ENCODE measurements at regions not wholly inside any gene's neighbourhood (a gene's known extent, or its start where the extent isn't known, plus 50 kb on each side); places are given as distances from the start of the nearest gene placed in this dataset.

GRCh38 chr10:77723376-77723775, 85.8 kb upstream of the KCNMA1 start:
- TF ChIP-seq CTCF (IDR thresholded peaks at IDR 0.05) (no peak), SMAD3 (CRISPR knock-in tag; IDR thresholded peaks at IDR 0.05; ENCODE audit: borderline replicate concordance) (no peak), FOXP1 (CRISPR knock-in tag; IDR thresholded peaks at IDR 0.05; ENCODE audit: borderline replicate concordance) (no peak), IRF2 (CRISPR knock-in tag; IDR thresholded peaks at IDR 0.05; ENCODE audit: borderline replicate concordance, low read depth) (no peak), ZNF416 (CRISPR knock-in tag; IDR thresholded peaks at IDR 0.05) (no peak), TCF7 (CRISPR knock-in tag; IDR thresholded peaks at IDR 0.05; ENCODE audit: low read depth) (no peak)

Measured in WTC11 (cell line).